ENCODE measurements at regions not wholly inside any gene's neighbourhood (a gene's known extent, or its start where the extent isn't known, plus 50 kb on each side); places are given as distances from the start of the nearest gene placed in this dataset.

- Histone ChIP-seq H2AFZ (ENCODE audit: low read length) (no peak overlapping the region), H3K36me3 (replicated peaks in 1 of 2; ENCODE audit: control insufficient read depth in 1 of 2, insufficient read depth in 2 of 2, low read length in 2 of 2) (no peaks in the 10 kb centered on the region), H3K9me3 (ENCODE audit: low read length) (no peaks in the 10 kb centered on the region), H3K4me2 (ENCODE audit: low read depth, low read length) (no peak overlapping the region), H3K4me1 (ENCODE audit: insufficient read depth, low read length) (no peaks in the 10 kb centered on the region), H3K27me3 (ENCODE audit: control insufficient read depth in 1 of 2, insufficient read depth in 2 of 2, low read length in 2 of 2) (no peaks in the 10 kb centered on the region), H3K27ac (ENCODE audit: extremely low read length, insufficient read depth, low read length) (no peak overlapping the region), H3K79me2 (ENCODE audit: insufficient read depth, low read length) (no peaks in the 10 kb centered on the region), H4K20me1 (ENCODE audit: insufficient read depth, low read length) (no peaks in the 10 kb centered on the region), H3K4me3 (replicated peaks in 1 of 3; ENCODE audit: insufficient read depth in 1 of 3, low read depth in 2 of 3, low read length in 3 of 3) (no peak overlapping the region), H3K9ac (ENCODE audit: insufficient read depth, low read depth, low read length) (no peak overlapping the region)
- POLR2A ChIA-PET = no interaction called here
- in situ Hi-C loops (cut with HindIII; ENCODE audit: extremely low pct_ligation_motif_present, low pct_unique_long_range_greater_than_20kb) (no loop called here), intact Hi-C loops (cut with micrococcal nuclease; ENCODE audit: unreplicated experiment) (no loop called here)
- no TSS peak for BruUV-seq (replicated peaks)
- DNase-seq (ENCODE audit: low spot score) (no peak), ATAC-seq (no peak), FAIRE-seq (no peak)
- TF ChIP-seq TBL1XR1 (IDR thresholded peaks at IDR 0.05; ENCODE audit: borderline replicate concordance, low read length, partially characterized antibody) (no peak), ZNF3 (CRISPR knock-in tag; IDR thresholded peaks at IDR 0.05) (no peak), ZNF740 (CRISPR knock-in tag; IDR thresholded peaks at IDR 0.05) (no peak), TFE3 (CRISPR knock-in tag; IDR thresholded peaks at IDR 0.05) (no peak), REXO4 (CRISPR knock-in tag; IDR thresholded peaks at IDR 0.05; ENCODE audit: borderline replicate concordance) (no peak), JUN (CRISPR knock-in tag; IDR thresholded peaks at IDR 0.05) (no peak), HDAC1 (CRISPR knock-in tag; IDR thresholded peaks at IDR 0.05) (no peak)
- CTCF ChIA-PET (ENCODE audit: low intra/inter-chr PET ratio, low total read pairs) = no interaction called here
- WGBS (ENCODE audit: low lambda C conversion rate) = 36% methylated on average over 4 of the region's 4 CpGs
These were observed 334.0 kb upstream of the NR2F2 start for GRCh38 chr15:95996494-95996893.

GRCh38 chr15:95998935-95999334 lies 331.6 kb upstream of the NR2F2 start:
- Histone ChIP-seq H4K20me1 (ENCODE audit: insufficient read depth, low read length) (no peaks in the 10 kb centered on the region), H3K27me3 (ENCODE audit: control insufficient read depth in 1 of 2, insufficient read depth in 2 of 2, low read length in 2 of 2) (no peaks in the 10 kb centered on the region), H3K9ac (ENCODE audit: insufficient read depth, low read depth, low read length) (no peak overlapping the region), H3K4me1 (ENCODE audit: insufficient read depth, low read length) (no peaks in the 10 kb centered on the region), H2AFZ (ENCODE audit: low read length) (no peak overlapping the region), H3K79me2 (ENCODE audit: insufficient read depth, low read length) (no peaks in the 10 kb centered on the region), H3K36me3 (replicated peaks in 1 of 2; ENCODE audit: control insufficient read depth in 1 of 2, insufficient read depth in 2 of 2, low read length in 2 of 2) (no peaks in the 10 kb centered on the region), H3K9me3 (ENCODE audit: low read length) (no peaks in the 10 kb centered on the region), H3K4me3 (replicated peaks in 1 of 3; ENCODE audit: insufficient read depth in 1 of 3, low read depth in 2 of 3, low read length in 3 of 3) (no peak overlapping the region), H3K4me2 (ENCODE audit: low read depth, low read length) (no peak overlapping the region), H3K27ac (ENCODE audit: extremely low read length, insufficient read depth, low read length) (no peak overlapping the region)
- no peak for TF ChIP-seq ZFP1 (CRISPR knock-in tag; IDR thresholded peaks at IDR 0.05)
- no peak for TF ChIP-seq HOXA9 (CRISPR knock-in tag; IDR thresholded peaks at IDR 0.05; ENCODE audit: borderline replicate concordance)
- WGBS (ENCODE audit: low lambda C conversion rate) = 72% methylated on average over 4 of the region's 4 CpGs
- in situ Hi-C loops (cut with HindIII; ENCODE audit: extremely low pct_ligation_motif_present, low pct_unique_long_range_greater_than_20kb) (no loop called here), intact Hi-C loops (cut with micrococcal nuclease; ENCODE audit: unreplicated experiment) (no loop called here)
- CTCF ChIA-PET (ENCODE audit: low intra/inter-chr PET ratio, low total read pairs) = no interaction called here
- POLR2A ChIA-PET = no interaction called here
- BruUV-seq (replicated peaks) = no TSS peak
- no peak for ATAC-seq
- DNase-seq (ENCODE audit: low spot score) = no peak
- no peak for FAIRE-seq
